ENCODE measurements at regions not wholly inside any gene's neighbourhood (a gene's known extent, or its start where the extent isn't known, plus 50 kb on each side); places are given as distances from the start of the nearest gene placed in this dataset.

- DNase-seq (ENCODE audit: low read depth in 2 of 2): no peak
These were observed 741.3 kb upstream of the RAB6C start for GRCh38 chr2:129237966-129238725.

GRCh38 chr2:129239141-129239540 is 740.3 kb upstream of the RAB6C start:
- DNase-seq (ENCODE audit: low read depth in 2 of 2): no peak

DNA sequence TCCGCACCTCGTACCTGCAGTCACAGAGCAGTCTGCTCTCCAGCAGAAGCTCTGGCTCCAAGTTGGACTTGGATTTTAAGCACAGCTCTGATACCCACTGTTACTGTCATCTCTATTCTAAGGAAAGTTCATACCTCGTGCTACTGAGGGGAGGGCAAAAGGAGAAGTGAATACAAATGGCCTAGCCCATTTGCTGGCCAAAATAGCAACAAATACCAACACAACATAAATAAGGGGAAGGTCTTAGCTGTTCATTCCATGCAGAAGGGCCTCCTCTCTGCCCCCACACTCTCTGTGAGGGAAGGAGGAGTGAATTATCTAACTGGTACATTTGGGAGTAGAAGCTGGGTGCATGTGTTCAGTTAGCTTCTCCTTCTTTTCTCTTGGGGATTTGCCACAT is 739.4 kb upstream of the RAB6C start:
- no peak for DNase-seq (ENCODE audit: low read depth in 2 of 2)

GRCh38 chr2:129242269-129242668 is 737.2 kb upstream of the RAB6C start:
- no peak for DNase-seq (ENCODE audit: low read depth in 2 of 2)

GRCh38 chr2:129247751-129248150 is 731.7 kb upstream of the RAB6C start:
- DNase-seq (ENCODE audit: low read depth in 2 of 2): no peak

DNA sequence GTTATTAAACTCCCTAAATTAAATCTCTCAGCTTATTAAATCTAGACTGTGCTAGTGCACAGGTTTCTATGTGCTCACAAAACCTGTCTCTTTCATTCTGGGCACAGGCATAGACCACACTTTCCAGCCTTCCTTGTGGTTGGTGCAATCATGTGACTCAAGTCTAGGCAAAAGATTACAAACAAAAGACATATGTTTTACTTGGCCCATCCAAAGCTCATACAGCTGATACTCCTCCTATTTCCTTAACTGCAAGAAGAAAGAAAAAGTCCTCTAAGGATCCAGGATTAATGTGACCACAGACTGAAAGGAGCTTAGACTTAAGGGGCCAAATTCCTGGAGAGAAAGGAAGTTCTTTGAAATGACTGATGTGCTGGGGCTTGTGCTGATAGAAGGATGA is 731.3 kb upstream of the RAB6C start:
- DNase-seq (ENCODE audit: low read depth in 2 of 2): no peak

- DNase-seq (ENCODE audit: low read depth in 2 of 2): no peak
These were observed 726.5 kb upstream of the RAB6C start for GRCh38 chr2:129252781-129253460.

GRCh38 chr2:129253461-129253812 is 726.0 kb upstream of the RAB6C start:
- no peak for DNase-seq (ENCODE audit: low read depth in 2 of 2)

- no peak for DNase-seq (ENCODE audit: low read depth in 2 of 2)
These were observed 724.7 kb upstream of the RAB6C start for GRCh38 chr2:129254718-129255117.

DNA sequence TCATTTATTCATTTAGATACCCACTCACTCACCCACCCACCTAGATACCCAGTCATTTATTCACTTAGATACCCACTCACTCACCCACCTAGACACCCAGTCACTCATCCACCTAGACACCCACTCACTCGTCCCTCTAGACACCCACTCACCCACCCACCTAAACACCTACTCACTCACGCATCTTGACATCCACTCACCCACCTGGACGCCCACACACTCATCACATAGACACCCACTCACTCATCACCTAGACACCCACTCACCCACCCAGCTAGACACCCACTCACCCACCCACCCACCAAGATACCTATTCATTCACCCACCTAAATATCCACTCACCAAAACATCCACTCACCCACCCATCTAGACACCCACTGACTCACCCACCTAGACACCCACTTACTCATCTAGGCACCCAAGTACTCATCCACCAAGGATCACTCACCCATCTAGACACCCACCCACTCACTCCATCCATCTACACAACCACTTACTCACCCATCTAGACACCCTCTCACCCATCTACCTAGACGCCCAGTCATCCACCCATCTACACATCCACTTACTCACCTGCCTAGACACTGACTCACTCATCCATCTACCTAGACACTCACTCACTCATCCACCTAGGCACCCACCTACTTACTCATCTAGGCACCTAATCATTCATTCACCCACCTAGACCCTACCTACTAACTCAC is 723.7 kb upstream of the RAB6C start:
- DNase-seq (ENCODE audit: low read depth in 2 of 2): no peak

GRCh38 chr2:129256642-129257041 is 722.8 kb upstream of the RAB6C start:
- no peak for DNase-seq (ENCODE audit: low read depth in 2 of 2)

- DNase-seq (ENCODE audit: low read depth in 2 of 2): no peak
These were observed 716.5 kb upstream of the RAB6C start for GRCh38 chr2:129262934-129263333.

- DNase-seq (ENCODE audit: low read depth in 2 of 2): no peak
These were observed 715.5 kb upstream of the RAB6C start for GRCh38 chr2:129263939-129264338.

DNA sequence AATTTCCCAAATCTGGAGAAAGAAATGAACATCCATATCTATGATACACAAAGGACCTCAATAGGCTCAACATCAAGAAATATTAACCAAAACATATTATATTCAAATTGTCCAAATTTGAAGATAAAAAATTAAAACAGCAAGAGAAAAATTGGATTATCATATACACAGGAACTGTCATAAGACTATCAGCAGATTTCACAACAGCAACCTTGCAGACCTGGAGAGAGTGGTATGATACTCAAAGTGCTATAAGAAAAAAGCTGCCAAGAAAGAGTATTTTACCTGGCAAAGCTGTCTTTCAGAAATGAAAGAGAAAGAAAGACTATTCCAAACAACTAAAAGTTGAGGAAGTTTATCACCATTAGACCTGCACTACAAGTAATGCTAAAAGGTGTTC is 711.9 kb upstream of the RAB6C start:
- no peak for DNase-seq (ENCODE audit: low read depth in 2 of 2)

- no peak for DNase-seq (ENCODE audit: low read depth in 2 of 2)
These were observed 706.0 kb upstream of the RAB6C start for GRCh38 chr2:129273266-129274037.

- DNase-seq (ENCODE audit: low read depth in 2 of 2): no peak
These were observed 705.4 kb upstream of the RAB6C start for GRCh38 chr2:129274038-129274415.

DNA sequence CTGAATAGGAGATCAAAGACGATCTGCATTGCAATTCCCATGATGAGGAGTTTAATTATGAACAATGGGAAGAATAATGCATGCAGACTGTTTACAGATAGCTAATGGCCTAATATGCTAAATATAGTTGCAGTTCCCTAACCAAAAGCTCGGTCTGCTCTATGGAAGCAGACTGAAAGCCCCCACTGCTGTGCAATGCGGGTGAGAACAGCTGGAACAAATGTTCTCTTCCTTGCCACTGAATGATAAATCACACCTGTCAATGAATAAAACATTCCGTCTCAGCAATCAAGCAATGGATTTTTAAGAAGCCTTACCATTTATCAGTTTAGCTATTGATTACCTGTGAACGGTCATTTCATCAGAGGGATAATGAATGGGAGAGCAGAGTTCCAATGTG is 704.5 kb upstream of the RAB6C start:
- no peak for DNase-seq (ENCODE audit: low read depth in 2 of 2)

- no peak for DNase-seq (ENCODE audit: low read depth in 2 of 2)
These were observed 703.8 kb upstream of the RAB6C start for GRCh38 chr2:129275706-129276105.

- no peak for DNase-seq (ENCODE audit: low read depth in 2 of 2)
These were observed 702.4 kb upstream of the RAB6C start for GRCh38 chr2:129276978-129277584.

DNA sequence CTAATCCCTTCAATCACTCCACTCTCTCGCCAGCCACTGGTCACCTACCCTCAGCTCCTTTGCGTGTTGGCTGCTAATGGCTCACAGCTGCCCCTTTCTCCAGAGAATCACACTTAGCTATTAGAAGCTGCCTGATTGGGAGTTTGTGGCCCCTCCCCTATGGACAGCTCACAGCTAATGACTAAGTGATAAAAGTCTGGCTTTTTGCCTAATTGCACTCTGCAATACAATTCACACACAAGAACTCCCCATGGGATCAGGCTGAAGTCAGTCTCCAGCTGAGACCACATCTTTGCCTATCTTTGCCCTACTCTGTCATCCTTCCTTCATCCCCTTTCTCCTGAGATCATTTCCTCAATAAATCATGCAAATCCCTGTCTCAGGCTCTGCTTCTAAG is 701.9 kb upstream of the RAB6C start:
- DNase-seq (ENCODE audit: low read depth in 2 of 2): no peak

GRCh38 chr2:129281791-129282530 is 697.5 kb upstream of the RAB6C start:
- no peak for DNase-seq (ENCODE audit: low read depth in 2 of 2)

Measured in stimulated activated CD8-positive, alpha-beta memory T cell treated with anti-CD3 and anti-CD28 coated beads, Interleukin-2, amount 100 ng/mL, for 1 hour (primary cell).